ENCODE measurements at regions not wholly inside any gene's neighbourhood (a gene's known extent, or its start where the extent isn't known, plus 50 kb on each side); places are given as distances from the start of the nearest gene placed in this dataset.

DNA sequence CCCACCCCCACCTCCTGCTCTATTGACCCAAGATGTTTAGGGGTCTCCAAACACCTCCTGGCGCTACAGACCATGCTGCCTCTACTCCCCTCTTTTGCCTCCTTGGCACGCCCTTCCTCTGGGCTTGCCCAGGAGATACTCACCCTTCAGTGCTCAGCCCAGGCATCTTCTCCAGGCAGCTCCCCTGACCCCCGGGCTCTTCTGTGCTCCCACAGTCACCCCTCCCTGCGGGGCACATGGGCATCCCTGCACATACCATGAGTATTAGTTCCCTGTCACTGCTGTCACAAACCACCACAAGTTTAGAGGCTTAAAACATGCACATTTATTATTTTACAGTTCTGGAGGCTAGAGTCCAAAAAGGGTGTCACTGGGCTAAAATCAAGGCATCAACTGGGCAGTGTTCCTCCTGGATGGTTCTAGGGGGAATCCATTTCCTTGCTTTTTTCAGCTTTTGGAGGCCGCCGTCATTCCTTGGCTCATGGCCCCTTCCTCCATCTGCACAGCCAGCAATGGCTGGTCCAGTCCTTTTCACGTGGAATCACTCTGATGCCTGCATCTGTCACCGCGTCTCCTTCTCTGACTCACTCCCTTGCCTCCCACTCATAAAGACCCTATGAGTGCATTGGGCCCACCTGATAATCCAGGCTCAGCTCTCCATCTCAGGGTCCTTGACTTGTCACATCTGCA is 230.4 kb upstream of the COPS8 start:
- ATAC-seq (ENCODE audit: insufficient read depth, low FRiP score), result no peak
- Histone ChIP-seq H3K36me3 (ENCODE audit: control insufficient read depth in 4 of 4, insufficient read depth in 4 of 4, low read length in 4 of 4) (no peaks in the 10 kb centered on the region), H3K9ac (ENCODE audit: insufficient read depth in 1 of 2, low read length in 2 of 2) (no peak overlapping the region), H3K4me3 (no peak overlapping the region), H3K9me3 (ENCODE audit: control insufficient read depth in 4 of 4, insufficient read depth in 3 of 4, low read length in 3 of 4) (peaks cover 0 to 5% (median 0%) of the 10 kb centered on the region in 4 donors), H3K27ac (ENCODE audit: low read depth in 1 of 2, low read length in 1 of 2) (no peak overlapping the region), H3K27me3 (ENCODE audit: control insufficient read depth in 3 of 3, insufficient read depth in 3 of 3, low read length in 2 of 3) (no peaks in the 10 kb centered on the region), H3K4me1 (ENCODE audit: control insufficient read depth in 5 of 5, insufficient read depth in 5 of 5, low read length in 5 of 5) (peaks cover 0 to 27% (median 0%) of the 10 kb centered on the region in 5 donors)
- TF ChIP-seq, protein P1, sequence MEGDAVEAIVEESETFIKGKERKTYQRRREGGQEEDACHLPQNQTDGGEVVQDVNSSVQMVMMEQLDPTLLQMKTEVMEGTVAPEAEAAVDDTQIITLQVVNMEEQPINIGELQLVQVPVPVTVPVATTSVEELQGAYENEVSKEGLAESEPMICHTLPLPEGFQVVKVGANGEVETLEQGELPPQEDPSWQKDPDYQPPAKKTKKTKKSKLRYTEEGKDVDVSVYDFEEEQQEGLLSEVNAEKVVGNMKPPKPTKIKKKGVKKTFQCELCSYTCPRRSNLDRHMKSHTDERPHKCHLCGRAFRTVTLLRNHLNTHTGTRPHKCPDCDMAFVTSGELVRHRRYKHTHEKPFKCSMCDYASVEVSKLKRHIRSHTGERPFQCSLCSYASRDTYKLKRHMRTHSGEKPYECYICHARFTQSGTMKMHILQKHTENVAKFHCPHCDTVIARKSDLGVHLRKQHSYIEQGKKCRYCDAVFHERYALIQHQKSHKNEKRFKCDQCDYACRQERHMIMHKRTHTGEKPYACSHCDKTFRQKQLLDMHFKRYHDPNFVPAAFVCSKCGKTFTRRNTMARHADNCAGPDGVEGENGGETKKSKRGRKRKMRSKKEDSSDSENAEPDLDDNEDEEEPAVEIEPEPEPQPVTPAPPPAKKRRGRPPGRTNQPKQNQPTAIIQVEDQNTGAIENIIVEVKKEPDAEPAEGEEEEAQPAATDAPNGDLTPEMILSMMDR (IDR thresholded peaks at IDR 0.05; ENCODE audit: control extremely low read depth, extremely low read depth), result no peak
- whole genome bisulfite sequencing, 2 donors, result 86 to 95% methylated on average over 9 of the region's 9 CpGs
- no peak for DNase-seq

GRCh38 chr2:236855866-236856847 is 229.5 kb upstream of the COPS8 start:
- WGBS, 2 donors, result 74 to 81% methylated on average over 22 of the region's 22 CpGs
- Histone ChIP-seq H3K9me3 (ENCODE audit: control insufficient read depth in 4 of 4, insufficient read depth in 3 of 4, low read length in 3 of 4) (peaks cover 0 to 5% (median 0%) of the 10 kb centered on the region in 4 donors), H3K9ac (ENCODE audit: insufficient read depth in 1 of 2, low read length in 2 of 2) (no peak overlapping the region), H3K4me1 (ENCODE audit: control insufficient read depth in 5 of 5, insufficient read depth in 5 of 5, low read length in 5 of 5) (peaks cover 0 to 27% (median 0%) of the 10 kb centered on the region in 5 donors), H3K27ac (ENCODE audit: low read depth in 1 of 2, low read length in 1 of 2) (no peak overlapping the region), H3K4me3 (no peak overlapping the region), H3K27me3 (ENCODE audit: control insufficient read depth in 3 of 3, insufficient read depth in 3 of 3, low read length in 2 of 3) (no peaks in the 10 kb centered on the region), H3K36me3 (ENCODE audit: control insufficient read depth in 4 of 4, insufficient read depth in 4 of 4, low read length in 4 of 4) (no peaks in the 10 kb centered on the region)
- ATAC-seq (ENCODE audit: insufficient read depth, low FRiP score) (no peak), DNase-seq (no peak)
- TF ChIP-seq, protein P1 (IDR thresholded peaks at IDR 0.05; ENCODE audit: control extremely low read depth, extremely low read depth), result no peak

DNA sequence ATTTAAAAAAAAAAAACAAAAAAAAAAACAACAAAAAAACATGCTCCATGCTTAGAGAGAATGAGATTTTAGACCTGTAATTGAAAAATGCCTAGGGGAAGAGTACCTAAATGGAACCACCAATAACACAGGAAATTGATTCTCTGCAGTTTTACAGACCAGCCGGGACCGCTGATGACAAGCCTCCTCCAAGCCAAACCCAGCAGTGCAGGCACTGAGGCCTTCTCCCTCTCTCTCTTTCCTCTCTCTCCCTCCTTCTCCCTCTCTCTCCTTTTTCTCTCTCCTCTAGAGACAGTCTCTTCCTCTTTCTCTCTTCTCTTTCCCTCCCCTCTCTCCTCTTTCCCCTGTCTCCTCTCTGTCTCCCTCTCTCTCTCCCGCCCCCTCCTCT is 228.8 kb upstream of the COPS8 start:
- H3K36me3 ChIP-seq (ENCODE audit: control insufficient read depth in 4 of 4, insufficient read depth in 4 of 4, low read length in 4 of 4), result no peaks in the 10 kb centered on the region
- no peak overlapping the region for H3K4me3 ChIP-seq
- 84 to 93% methylated on average over 3 of the region's 3 CpGs for WGBS, 2 donors
- H3K9ac ChIP-seq (ENCODE audit: insufficient read depth in 1 of 2, low read length in 2 of 2), result no peak overlapping the region
- TF ChIP-seq, protein P1 (IDR thresholded peaks at IDR 0.05; ENCODE audit: control extremely low read depth, extremely low read depth), result no peak
- DNase-seq (peak in 2 of 3 donors; percentile 29 to 34), ATAC-seq (ENCODE audit: insufficient read depth, low FRiP score) (no peak)
- peaks cover 0 to 27% (median 0%) of the 10 kb centered on the region in 5 donors for H3K4me1 ChIP-seq (ENCODE audit: control insufficient read depth in 5 of 5, insufficient read depth in 5 of 5, low read length in 5 of 5)
- peaks cover 0 to 5% (median 0%) of the 10 kb centered on the region in 4 donors for H3K9me3 ChIP-seq (ENCODE audit: control insufficient read depth in 4 of 4, insufficient read depth in 3 of 4, low read length in 3 of 4)
- no peak overlapping the region for H3K27ac ChIP-seq (ENCODE audit: low read depth in 1 of 2, low read length in 1 of 2)
- no peaks in the 10 kb centered on the region for H3K27me3 ChIP-seq (ENCODE audit: control insufficient read depth in 3 of 3, insufficient read depth in 3 of 3, low read length in 2 of 3)
